GM23248 (cell line): ENCODE measurements at regions not wholly inside any gene's neighbourhood (a gene's known extent, or its start where the extent isn't known, plus 50 kb on each side); places are given as distances from the start of the nearest gene placed in this dataset.

ENCODE experiments used
- EZH2 ChIP-seq: fragments of 200-600 bp; sonication (generic); IDR thresholded peaks from 2 replicates; pipeline ENCODE4 v1.6.1; 2018; ENCODE audit warnings: antibody characterized with exemption, mild to moderate bottlenecking; ENCODE audit not compliant: insufficient read depth, poor library complexity, severe bottlenecking
- EZH2phosphoT487 ChIP-seq: fragments of 200-600 bp; sonication (generic); IDR thresholded peaks from 2 replicates; pipeline ENCODE4 v1.6.1; 2018; ENCODE audit warnings: antibody characterized with exemption, moderate library complexity, mild to moderate bottlenecking, low read depth; ENCODE audit not compliant: insufficient read depth

DNA sequence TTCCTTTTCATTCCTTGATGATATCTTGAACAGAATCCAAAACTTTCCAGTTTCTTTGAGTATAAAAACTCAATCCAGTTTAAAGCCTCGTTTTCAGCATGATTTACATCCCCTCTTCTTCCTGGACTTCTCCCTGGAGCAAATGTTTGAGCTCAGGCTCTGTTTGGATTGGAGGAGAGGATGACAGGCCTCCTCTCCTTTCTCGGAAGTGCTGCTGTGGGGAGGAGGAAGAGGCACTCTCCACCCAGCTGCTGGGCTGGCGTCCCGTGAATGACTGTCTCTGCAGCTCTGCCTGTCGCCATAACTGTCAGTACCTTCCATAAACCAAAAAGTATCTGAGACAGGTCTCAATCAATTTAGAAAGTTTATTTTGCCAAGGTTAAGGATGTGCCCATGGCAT, 238.2 kb upstream of the AGAP1 start:
- TF ChIP-seq EZH2phosphoT487, result no peak
- TF ChIP-seq EZH2, result no peak
